IPS-20b (cell line): ENCODE measurements at regions not wholly inside any gene's neighbourhood (a gene's known extent, or its start where the extent isn't known, plus 50 kb on each side); places are given as distances from the start of the nearest gene placed in this dataset.

Experiments
- H3K27ac ChIP-seq: one replicate; pipeline ENCODE4 v1.5.1; 2013; ENCODE audit warnings: low read length
- H3K27me3 ChIP-seq: 2 replicates; pipeline ENCODE4 v1.6.1; 2013; ENCODE audit warnings: mild to moderate bottlenecking, low read length, inconsistent platforms; ENCODE audit not compliant: insufficient read depth
- H3K36me3 ChIP-seq: 2 replicates; pipeline ENCODE4 v1.6.1; 2013; ENCODE audit warnings: low read depth, mild to moderate bottlenecking, inconsistent platforms, low read length, moderate library complexity; ENCODE audit not compliant: insufficient read depth
- H3K4me1 ChIP-seq: 2 replicates; pipeline ENCODE4 v1.6.1; 2013; ENCODE audit warnings: mild to moderate bottlenecking, control low read depth, inconsistent platforms, low read length, moderate library complexity; ENCODE audit not compliant: insufficient read depth
- H3K4me3 ChIP-seq: 2 replicates; pipeline ENCODE4 v1.5.1; 2013; ENCODE audit warnings: mild to moderate bottlenecking, low read length, inconsistent platforms
- H3K9ac ChIP-seq: 2 replicates; pipeline ENCODE4 v1.6.1; 2013; ENCODE audit warnings: low read depth, mild to moderate bottlenecking, inconsistent platforms, low read length, moderate library complexity
- H3K9me3 ChIP-seq: 2 replicates; pipeline ENCODE4 v1.6.1; 2013; ENCODE audit warnings: mild to moderate bottlenecking, low read depth, low read length, inconsistent platforms; ENCODE audit not compliant: insufficient read depth

GRCh38 chr21:28436286-28436932, 556.3 kb downstream of the LTN1 start:
- Histone ChIP-seq H3K9me3 (no peaks in the 10 kb centered on the region), H3K4me1 (no peaks in the 10 kb centered on the region), H3K36me3 (no peaks in the 10 kb centered on the region), H3K9ac (no peak overlapping the region), H3K27ac (no peak overlapping the region), H3K27me3 (no peaks in the 10 kb centered on the region), H3K4me3 (no peak overlapping the region)

- H3K4me3 ChIP-seq, result no peak overlapping the region
- H3K4me1 ChIP-seq, result no peaks in the 10 kb centered on the region
- H3K36me3 ChIP-seq, result no peaks in the 10 kb centered on the region
- no peaks in the 10 kb centered on the region for H3K9me3 ChIP-seq
- no peak overlapping the region for H3K9ac ChIP-seq
- no peaks in the 10 kb centered on the region for H3K27me3 ChIP-seq
- no peak overlapping the region for H3K27ac ChIP-seq
Observed at GRCh38 chr21:28431527-28432200, 561.0 kb downstream of the LTN1 start.

- Histone ChIP-seq H3K36me3 (no peaks in the 10 kb centered on the region), H3K9me3 (no peaks in the 10 kb centered on the region), H3K4me3 (no peak overlapping the region), H3K27me3 (no peaks in the 10 kb centered on the region), H3K4me1 (no peaks in the 10 kb centered on the region), H3K27ac (no peak overlapping the region), H3K9ac (no peak overlapping the region)
Observed at GRCh38 chr21:28431022-28431421, 561.7 kb downstream of the LTN1 start.

- no peaks in the 10 kb centered on the region for H3K27me3 ChIP-seq
- H3K4me1 ChIP-seq, result no peaks in the 10 kb centered on the region
- no peak overlapping the region for H3K27ac ChIP-seq
- no peaks in the 10 kb centered on the region for H3K9me3 ChIP-seq
- no peak overlapping the region for H3K4me3 ChIP-seq
- no peaks in the 10 kb centered on the region for H3K36me3 ChIP-seq
- no peak overlapping the region for H3K9ac ChIP-seq
Observed at GRCh38 chr21:28429161-28429560, 563.5 kb downstream of the LTN1 start.

GRCh38 chr21:28427394-28428022, 565.2 kb downstream of the LTN1 start:
- Histone ChIP-seq H3K27ac (no peak overlapping the region), H3K27me3 (no peaks in the 10 kb centered on the region), H3K9me3 (no peaks in the 10 kb centered on the region), H3K36me3 (no peaks in the 10 kb centered on the region), H3K4me3 (no peak overlapping the region), H3K9ac (no peak overlapping the region), H3K4me1 (no peaks in the 10 kb centered on the region)

GRCh38 chr21:28426545-28426944, 566.1 kb downstream of the LTN1 start:
- Histone ChIP-seq H3K27ac (no peak overlapping the region), H3K4me3 (no peak overlapping the region), H3K27me3 (no peaks in the 10 kb centered on the region), H3K9me3 (no peaks in the 10 kb centered on the region), H3K36me3 (no peaks in the 10 kb centered on the region), H3K4me1 (no peaks in the 10 kb centered on the region), H3K9ac (no peak overlapping the region)

- Histone ChIP-seq H3K4me3 (no peak overlapping the region), H3K36me3 (no peaks in the 10 kb centered on the region), H3K27ac (no peak overlapping the region), H3K4me1 (no peaks in the 10 kb centered on the region), H3K9me3 (no peaks in the 10 kb centered on the region), H3K9ac (no peak overlapping the region), H3K27me3 (no peaks in the 10 kb centered on the region)
Observed at GRCh38 chr21:28423521-28424190, 569.0 kb downstream of the LTN1 start.

GRCh38 chr21:28421716-28422524, 570.8 kb downstream of the LTN1 start:
- Histone ChIP-seq H3K4me1 (no peaks in the 10 kb centered on the region), H3K9ac (no peak overlapping the region), H3K27ac (no peak overlapping the region), H3K36me3 (no peaks in the 10 kb centered on the region), H3K4me3 (no peak overlapping the region), H3K9me3 (no peaks in the 10 kb centered on the region), H3K27me3 (no peaks in the 10 kb centered on the region)

- Histone ChIP-seq H3K27me3 (no peaks in the 10 kb centered on the region), H3K9ac (no peak overlapping the region), H3K27ac (no peak overlapping the region), H3K36me3 (no peaks in the 10 kb centered on the region), H3K4me1 (no peaks in the 10 kb centered on the region), H3K9me3 (no peaks in the 10 kb centered on the region), H3K4me3 (no peak overlapping the region)
Observed at GRCh38 chr21:28419811-28420210, 572.9 kb downstream of the LTN1 start.

GRCh38 chr21:28418726-28419514, 573.8 kb downstream of the LTN1 start:
- no peaks in the 10 kb centered on the region for H3K27me3 ChIP-seq
- H3K9ac ChIP-seq, result no peak overlapping the region

GRCh38 chr21:28410256-28410655, 582.4 kb downstream of the LTN1 start:
- no peaks in the 10 kb centered on the region for H3K27me3 ChIP-seq
- H3K9ac ChIP-seq, result no peak overlapping the region
- no peak overlapping the region for H3K27ac ChIP-seq
- H3K9me3 ChIP-seq, result no peaks in the 10 kb centered on the region
- H3K4me1 ChIP-seq, result no peaks in the 10 kb centered on the region
- H3K4me3 ChIP-seq, result no peak overlapping the region
- H3K36me3 ChIP-seq, result no peaks in the 10 kb centered on the region

More at GRCh38 chr21:28418726-28419514, 573.8 kb downstream of the LTN1 start:
- no peak overlapping the region for H3K4me3 ChIP-seq
- H3K27ac ChIP-seq, result no peak overlapping the region
- no peaks in the 10 kb centered on the region for H3K36me3 ChIP-seq
- H3K9me3 ChIP-seq, result no peaks in the 10 kb centered on the region
- H3K4me1 ChIP-seq, result no peaks in the 10 kb centered on the region
